GM23338 (cell line): ENCODE measurements at regions not wholly inside any gene's neighbourhood (a gene's known extent, or its start where the extent isn't known, plus 50 kb on each side); places are given as distances from the start of the nearest gene placed in this dataset.

Source experiments
- ATAC-seq: fragments of 200-7000 bp; cut with Tn5 transposase; 3 replicates; pipeline ENCODE4 v1.9.1; 2020
- DNase-seq: peaks from one replicate; pipeline ENCODE4 v3.0.0-alpha.2; 2015; ENCODE audit warnings: low spot score
- H2AFZ ChIP-seq: fragments of 200-600 bp; sonication (generic); 2 replicates; pipeline ENCODE4 v1.8.0; 2016; ENCODE audit warnings: antibody characterized with exemption, mild to moderate bottlenecking, moderate library complexity
- H3F3A ChIP-seq: fragments of 200-600 bp; sonication (generic); replicated peaks from 2 replicates; pipeline ENCODE4 v1.8.0; 2017; ENCODE audit warnings: antibody characterized with exemption, mixed run types, low read depth
- H3K27ac ChIP-seq: fragments of 200-600 bp; sonication (generic); 2 replicates; pipeline ENCODE4 v1.6.1; 2016; ENCODE audit warnings: low read depth
- H3K27me3 ChIP-seq: fragments of 200-600 bp; sonication (generic); 2 replicates; pipeline ENCODE4 v1.8.0; 2016; ENCODE audit warnings: mild to moderate bottlenecking, mixed run types, moderate library complexity; ENCODE audit not compliant: insufficient read depth
- H3K36me3 ChIP-seq: fragments of 200-600 bp; sonication (generic); 2 replicates; pipeline ENCODE4 v1.8.0; 2016; ENCODE audit warnings: mild to moderate bottlenecking; ENCODE audit not compliant: insufficient read depth
- H3K4me1 ChIP-seq: fragments of 200-600 bp; sonication (generic); 2 replicates; pipeline ENCODE4 v1.8.0; 2016; ENCODE audit warnings: mild to moderate bottlenecking, moderate library complexity; ENCODE audit not compliant: insufficient read depth
- H3K4me2 ChIP-seq: fragments of 200-600 bp; sonication (generic); 2 replicates; pipeline ENCODE4 v1.7.1; 2017; ENCODE audit warnings: mixed run types
- H3K4me3 ChIP-seq: fragments of 200-600 bp; sonication (generic); 2 replicates; pipeline ENCODE4 v1.6.1; 2016; ENCODE audit warnings: mixed run types
- H3K79me2 ChIP-seq: fragments of 200-600 bp; sonication (generic); replicated peaks from 2 replicates; pipeline ENCODE4 v1.8.0; 2017; ENCODE audit warnings: mild to moderate bottlenecking; ENCODE audit not compliant: insufficient read depth
- H3K9me2 ChIP-seq: fragments of 200-600 bp; sonication (generic); 2 replicates; pipeline ENCODE4 v1.8.0; 2017; ENCODE audit not compliant: insufficient read depth
- H4K20me1 ChIP-seq: fragments of 200-600 bp; sonication (generic); replicated peaks from 2 replicates; pipeline ENCODE4 v1.8.0; 2017; ENCODE audit warnings: mild to moderate bottlenecking; ENCODE audit not compliant: insufficient read depth
- H3K27ac Mint-ChIP-seq: 2 replicates; pipeline ENCODE4 v1.8.0; 2020; ENCODE audit warnings: inconsistent platforms, mild to moderate bottlenecking, moderate library complexity, mixed read lengths
- H3K27me3 Mint-ChIP-seq: 3 replicates; pipeline ENCODE4 v1.8.0; 2022; ENCODE audit warnings: low read depth, mild to moderate bottlenecking, moderate library complexity, mixed read lengths, inconsistent platforms; ENCODE audit not compliant: insufficient read depth, poor library complexity
- H3K36me3 Mint-ChIP-seq: 3 replicates; pipeline ENCODE4 v1.8.0; 2021; ENCODE audit warnings: low read depth, mild to moderate bottlenecking, inconsistent platforms, moderate library complexity, mixed read lengths
- H3K4me1 Mint-ChIP-seq: 3 replicates; pipeline ENCODE4 v1.8.0; 2020; ENCODE audit warnings: mild to moderate bottlenecking, inconsistent platforms, mixed read lengths
- H3K4me3 Mint-ChIP-seq: 3 replicates; pipeline ENCODE4 v1.8.0; 2021; ENCODE audit warnings: moderate library complexity, mild to moderate bottlenecking, inconsistent platforms, mixed read lengths
- H3K9me3 Mint-ChIP-seq: 3 replicates; pipeline ENCODE4 v1.8.0; 2020; ENCODE audit warnings: moderate library complexity, mild to moderate bottlenecking, inconsistent platforms, mixed read lengths
- ETS1 ChIP-seq: IDR thresholded peaks from 2 replicates; pipeline ENCODE4 v1.6.1; 2016; ENCODE audit warnings: antibody characterized with exemption
- EZH2 ChIP-seq: fragments of 200-600 bp; sonication (generic); IDR thresholded peaks from one replicate; pipeline ENCODE4 v1.8.0; 2017; ENCODE audit warnings: antibody characterized with exemption, mild to moderate bottlenecking, low read depth; ENCODE audit not compliant: unreplicated experiment
- JUNB ChIP-seq: IDR thresholded peaks from one replicate; pipeline ENCODE4 v1.6.1; 2016; ENCODE audit warnings: antibody characterized with exemption; ENCODE audit not compliant: unreplicated experiment
- NANOG ChIP-seq: IDR thresholded peaks from 2 replicates; pipeline ENCODE4 v1.6.1; 2016; ENCODE audit warnings: antibody characterized with exemption, borderline replicate concordance
- POLR2AphosphoS5 ChIP-seq: IDR thresholded peaks from 2 replicates; pipeline ENCODE4 v1.6.1; 2016; ENCODE audit warnings: antibody characterized with exemption, low read depth
- STAT1 ChIP-seq: IDR thresholded peaks from one replicate; pipeline ENCODE4 v1.6.1; 2016; ENCODE audit warnings: antibody characterized with exemption; ENCODE audit not compliant: unreplicated experiment
- ZNF331 ChIP-seq: fragments of 250-450 bp; sonication (Bioruptor Pico); IDR thresholded peaks from 2 replicates; pipeline ENCODE4 v1.5.0; 2020; ENCODE audit warnings: low read depth, mild to moderate bottlenecking, moderate library complexity
- ZNF462 ChIP-seq: fragments of 250-450 bp; sonication (Bioruptor Pico); IDR thresholded peaks from 2 replicates; pipeline ENCODE4 v1.5.0; 2020; ENCODE audit warnings: mild to moderate bottlenecking, moderate library complexity
- TF ChIP-seq, protein P1 (sequence below): IDR thresholded peaks from one replicate; pipeline ENCODE4 v1.6.1; 2018; ENCODE audit warnings: antibody characterized with exemption; ENCODE audit not compliant: unreplicated experiment

DNA sequence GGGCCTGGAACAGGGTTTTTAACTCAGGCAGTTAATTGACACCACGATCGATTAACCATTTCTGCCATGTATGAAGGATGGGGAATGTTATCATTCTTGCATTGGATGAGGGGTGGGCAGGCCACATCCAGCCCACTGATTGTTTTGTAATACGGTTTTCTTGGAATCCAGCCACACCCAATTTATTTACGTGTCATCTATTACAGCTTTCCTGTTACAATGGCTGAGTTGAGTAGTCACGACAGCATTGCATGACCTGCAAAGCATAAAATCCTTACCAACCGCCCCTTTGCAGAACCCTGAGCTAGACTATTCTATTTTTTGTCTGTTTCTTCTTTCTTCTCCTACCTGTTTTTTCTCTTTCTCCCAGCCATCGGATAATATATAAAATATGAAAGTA is 122.0 kb upstream of the STC2 start (continued):
- TF ChIP-seq, protein P1, sequence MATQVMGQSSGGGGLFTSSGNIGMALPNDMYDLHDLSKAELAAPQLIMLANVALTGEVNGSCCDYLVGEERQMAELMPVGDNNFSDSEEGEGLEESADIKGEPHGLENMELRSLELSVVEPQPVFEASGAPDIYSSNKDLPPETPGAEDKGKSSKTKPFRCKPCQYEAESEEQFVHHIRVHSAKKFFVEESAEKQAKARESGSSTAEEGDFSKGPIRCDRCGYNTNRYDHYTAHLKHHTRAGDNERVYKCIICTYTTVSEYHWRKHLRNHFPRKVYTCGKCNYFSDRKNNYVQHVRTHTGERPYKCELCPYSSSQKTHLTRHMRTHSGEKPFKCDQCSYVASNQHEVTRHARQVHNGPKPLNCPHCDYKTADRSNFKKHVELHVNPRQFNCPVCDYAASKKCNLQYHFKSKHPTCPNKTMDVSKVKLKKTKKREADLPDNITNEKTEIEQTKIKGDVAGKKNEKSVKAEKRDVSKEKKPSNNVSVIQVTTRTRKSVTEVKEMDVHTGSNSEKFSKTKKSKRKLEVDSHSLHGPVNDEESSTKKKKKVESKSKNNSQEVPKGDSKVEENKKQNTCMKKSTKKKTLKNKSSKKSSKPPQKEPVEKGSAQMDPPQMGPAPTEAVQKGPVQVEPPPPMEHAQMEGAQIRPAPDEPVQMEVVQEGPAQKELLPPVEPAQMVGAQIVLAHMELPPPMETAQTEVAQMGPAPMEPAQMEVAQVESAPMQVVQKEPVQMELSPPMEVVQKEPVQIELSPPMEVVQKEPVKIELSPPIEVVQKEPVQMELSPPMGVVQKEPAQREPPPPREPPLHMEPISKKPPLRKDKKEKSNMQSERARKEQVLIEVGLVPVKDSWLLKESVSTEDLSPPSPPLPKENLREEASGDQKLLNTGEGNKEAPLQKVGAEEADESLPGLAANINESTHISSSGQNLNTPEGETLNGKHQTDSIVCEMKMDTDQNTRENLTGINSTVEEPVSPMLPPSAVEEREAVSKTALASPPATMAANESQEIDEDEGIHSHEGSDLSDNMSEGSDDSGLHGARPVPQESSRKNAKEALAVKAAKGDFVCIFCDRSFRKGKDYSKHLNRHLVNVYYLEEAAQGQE = no peak
- TF ChIP-seq STAT1 = no peak
- no peak for TF ChIP-seq ZNF331 (CRISPR knock-in tag)

GRCh38 chr5:173448856-173449255 is 120.6 kb upstream of the STC2 start:
- Histone ChIP-seq H3K36me3 (no peaks in the 10 kb centered on the region), H3K27me3 (no peaks in the 10 kb centered on the region), H3K4me3 (no peak overlapping the region), H3K9me2 (peaks cover 22% of the 10 kb centered on the region), H2AFZ (no peak overlapping the region), H4K20me1 (no peaks in the 10 kb centered on the region), H3K4me1 (no peaks in the 10 kb centered on the region), H3K79me2 (no peaks in the 10 kb centered on the region), H3K4me2 (no peak overlapping the region), H3K27ac (no peak overlapping the region), H3F3A (no peaks in the 10 kb centered on the region)
- ATAC-seq (no peak), DNase-seq (no peak)
- H3K4me1 Mint-ChIP-seq = no peaks in the 10 kb centered on the region; the same call in 2 of the 3 replicates
- no peaks in the 10 kb centered on the region for H3K9me3 Mint-ChIP-seq
- no peaks in the 10 kb centered on the region for H3K36me3 Mint-ChIP-seq
- no peak for TF ChIP-seq NANOG
- no peak for TF ChIP-seq JUNB
- no peak for TF ChIP-seq ZNF462 (CRISPR knock-in tag)
- no peak for TF ChIP-seq ETS1
- TF ChIP-seq EZH2 = no peak
- no peak for TF ChIP-seq POLR2AphosphoS5
- H3K4me3 Mint-ChIP-seq = no peak overlapping the region
- no peak overlapping the region for H3K27ac Mint-ChIP-seq
- H3K27me3 Mint-ChIP-seq = no peaks in the 10 kb centered on the region
